ENCODE measurements at regions not wholly inside any gene's neighbourhood (a gene's known extent, or its start where the extent isn't known, plus 50 kb on each side); places are given as distances from the start of the nearest gene placed in this dataset.

GRCh38 chr3:116994351-116994879, 284.8 kb downstream of the TUSC7 start:
- TF ChIP-seq EZH2 (IDR thresholded peaks at IDR 0.05; ENCODE audit: insufficient read depth, poor library complexity, severe bottlenecking) (no peak), EZH2phosphoT487 (IDR thresholded peaks at IDR 0.05; ENCODE audit: insufficient read depth, low read depth) (no peak)

Data from GM23248 (cell line).